GM19452 (cell line): ENCODE measurements at regions not wholly inside any gene's neighbourhood (a gene's known extent, or its start where the extent isn't known, plus 50 kb on each side); places are given as distances from the start of the nearest gene placed in this dataset.
"Not testable (repeated sequence)": the region's sequence is repeated elsewhere in the genome, so short reads cannot be mapped to it uniquely, and the experiment has no call there.

Experiments
- ATAC-seq: cut with Tn5 transposase; IDR thresholded peaks from one replicate; pipeline ENCODE4 v1.9.1; 2021; ENCODE audit not compliant: unreplicated experiment

DNA sequence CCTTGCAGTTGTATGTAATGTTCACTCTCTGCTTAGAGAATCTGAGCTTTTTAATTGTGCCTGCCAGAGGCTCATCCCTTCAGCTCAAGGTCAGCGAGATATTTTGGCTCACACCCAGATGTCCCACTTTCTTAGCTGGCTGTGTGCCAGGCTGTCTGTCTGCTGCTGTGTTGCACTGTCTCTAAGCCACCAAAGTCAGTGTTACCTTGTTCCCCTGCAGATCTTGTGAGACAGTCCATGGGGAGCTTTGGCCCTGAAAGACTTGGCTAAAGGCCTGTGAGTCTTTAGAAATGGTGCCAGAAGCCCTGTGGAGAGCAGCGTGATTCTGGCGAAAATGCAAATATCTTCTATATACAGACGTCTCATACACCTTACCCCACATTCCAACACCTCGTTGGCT is 293.7 kb downstream of the TTC6 start:
- no peak for ATAC-seq

DNA sequence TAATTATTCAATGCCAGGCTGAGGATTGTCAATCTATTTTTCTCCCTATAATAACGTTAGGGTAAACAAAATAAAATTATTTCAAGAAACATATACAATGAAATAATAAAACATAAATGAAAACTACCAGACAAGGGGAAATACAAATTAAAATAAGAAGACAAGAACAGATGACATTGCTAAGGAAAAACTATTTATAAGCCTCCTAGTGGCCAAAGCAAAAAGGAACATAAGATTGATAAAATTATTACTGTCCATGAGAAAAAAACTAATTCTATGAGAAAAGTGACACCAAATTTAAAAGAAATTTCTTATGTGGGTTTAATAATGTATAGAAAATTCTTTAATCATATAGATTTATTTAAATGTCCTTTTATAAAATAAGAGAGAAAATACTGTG is 294.7 kb downstream of the TTC6 start:
- ATAC-seq, result no peak

DNA sequence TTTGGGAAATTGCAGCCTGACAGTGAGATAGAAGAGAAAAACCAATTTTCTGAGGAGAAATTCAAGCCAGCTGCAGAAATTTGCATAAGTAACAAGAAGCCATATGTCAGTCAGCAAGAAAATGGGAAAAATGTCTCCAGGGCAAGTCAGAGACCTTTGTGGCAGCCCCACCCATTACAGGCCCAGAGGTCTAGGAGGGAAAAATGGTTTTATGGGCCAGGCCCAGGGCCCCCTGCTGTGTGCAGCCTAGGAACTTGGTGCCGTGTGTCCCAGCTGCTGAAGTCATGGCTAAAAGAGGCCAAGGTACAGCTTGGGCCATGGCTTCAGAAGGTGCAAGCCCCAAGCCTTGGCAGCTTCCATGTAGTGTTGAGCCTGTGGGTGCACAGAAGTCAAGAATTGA is 296.1 kb downstream of the TTC6 start:
- ATAC-seq, result not testable (repeated sequence)

DNA sequence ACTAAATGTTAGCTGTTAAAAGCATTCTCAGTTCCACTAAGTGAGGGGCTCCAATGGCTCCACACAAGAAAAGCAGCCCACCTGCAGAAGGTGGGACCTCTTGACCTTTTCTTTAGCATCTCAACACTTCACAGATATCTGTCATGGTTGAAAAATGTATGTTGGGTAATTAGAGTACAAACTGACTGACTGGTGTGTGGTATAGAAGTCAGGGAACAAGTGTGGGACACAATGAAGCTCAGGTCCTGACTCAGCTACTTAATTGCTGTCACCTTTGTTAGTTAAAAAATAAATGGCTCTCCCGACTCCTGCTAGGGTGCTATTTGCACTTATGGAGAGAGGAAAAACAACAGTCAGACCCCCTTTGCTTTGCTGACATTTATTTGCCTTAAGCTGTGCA is 299.0 kb downstream of the TTC6 start:
- no peak for ATAC-seq

DNA sequence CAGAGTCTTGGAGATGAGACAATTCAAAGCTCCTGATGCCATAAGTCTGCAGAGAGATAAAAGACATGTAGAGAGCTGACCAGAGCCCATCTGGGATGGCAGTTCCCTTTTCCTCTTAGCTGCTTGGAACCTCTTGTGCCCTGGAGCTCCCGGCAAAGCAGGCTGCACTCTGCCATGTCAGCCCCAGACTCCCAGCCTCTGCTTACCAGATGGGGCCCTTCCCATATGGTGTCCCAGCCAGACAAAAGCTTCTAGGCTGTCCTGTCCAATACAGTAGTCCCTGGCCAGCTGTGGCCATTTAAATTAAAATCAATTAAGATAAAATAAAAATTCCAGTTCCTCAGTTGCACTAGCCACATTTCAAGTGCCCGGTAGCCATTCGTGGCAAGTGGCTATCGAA is 303.9 kb downstream of the TTC6 start:
- no peak for ATAC-seq

DNA sequence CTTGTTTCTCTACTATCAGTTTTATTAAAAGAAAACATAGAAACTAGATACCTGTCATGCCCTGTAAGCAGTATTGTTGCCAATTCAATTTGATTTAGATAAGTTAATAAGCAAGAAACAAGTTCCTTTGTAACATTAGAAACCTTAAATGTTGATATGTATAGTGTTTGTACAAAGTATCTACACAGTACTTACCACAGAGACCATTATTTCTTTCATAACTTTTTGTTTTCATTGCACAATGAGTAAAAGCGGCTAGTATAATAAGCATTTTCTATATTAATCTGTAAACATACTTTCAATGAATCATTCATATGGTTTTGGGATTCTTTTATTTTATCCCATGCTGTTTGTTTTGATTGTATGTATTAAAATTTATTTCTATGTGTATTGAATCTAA is 305.1 kb downstream of the TTC6 start:
- no peak for ATAC-seq

DNA sequence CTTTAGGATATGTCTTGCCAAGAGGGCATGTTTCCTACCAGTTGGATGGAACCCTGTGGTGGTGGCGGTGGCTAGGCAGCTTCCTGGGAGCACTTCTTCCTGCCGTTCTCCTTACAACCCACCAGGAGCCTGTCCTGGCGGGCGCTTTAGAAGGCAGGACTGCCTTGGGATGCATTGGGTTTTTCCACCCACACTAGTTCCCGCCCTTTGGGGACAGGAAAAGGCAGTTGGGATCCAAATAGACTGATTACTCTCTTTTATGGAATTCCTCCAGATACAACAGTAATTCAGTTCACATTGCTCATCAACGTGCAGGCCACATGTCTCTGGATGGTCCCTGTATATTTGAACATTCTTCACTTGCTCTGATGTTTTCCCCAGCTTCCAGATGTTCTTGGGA is 305.7 kb upstream of the SSTR1 start:
- no peak for ATAC-seq

DNA sequence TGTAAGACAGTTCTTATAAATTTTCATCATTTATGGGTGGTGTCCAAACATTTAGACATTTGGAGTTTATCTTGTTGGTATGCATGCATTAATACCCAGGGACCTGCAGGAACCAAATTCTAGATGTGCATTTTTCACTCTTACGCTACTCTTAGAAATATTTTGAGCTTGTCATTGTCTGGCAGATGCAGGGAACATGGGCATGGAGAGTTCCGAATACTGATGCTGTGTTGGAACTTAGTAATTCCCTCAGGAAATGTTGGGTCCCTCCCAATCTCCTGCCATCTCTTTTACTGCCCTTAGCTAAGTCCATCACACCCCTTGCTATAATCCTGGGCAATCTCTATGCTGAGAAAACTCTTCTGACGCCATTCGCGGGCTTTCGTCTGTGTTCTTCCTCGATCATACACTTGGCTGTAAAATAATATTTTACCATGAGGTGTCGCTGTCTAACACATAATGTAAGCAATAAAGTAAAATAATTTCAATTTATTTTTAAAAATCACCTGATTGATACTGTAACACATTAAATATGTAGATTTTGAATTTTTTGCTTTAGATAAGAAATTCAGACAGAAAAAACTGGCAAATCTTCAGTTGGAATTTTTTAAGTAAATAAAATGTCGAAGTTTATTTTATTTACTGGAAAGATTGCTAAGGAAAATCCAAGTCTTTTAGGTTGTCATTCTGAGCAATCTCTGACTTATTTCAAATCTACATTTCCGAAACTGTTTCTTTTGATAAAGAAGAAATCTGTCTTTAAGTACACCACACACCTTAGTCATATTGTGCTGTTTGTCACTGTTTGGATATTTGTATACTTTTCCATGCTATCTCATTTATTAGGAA is 304.1 kb upstream of the SSTR1 start:
- ATAC-seq, result no peak

DNA sequence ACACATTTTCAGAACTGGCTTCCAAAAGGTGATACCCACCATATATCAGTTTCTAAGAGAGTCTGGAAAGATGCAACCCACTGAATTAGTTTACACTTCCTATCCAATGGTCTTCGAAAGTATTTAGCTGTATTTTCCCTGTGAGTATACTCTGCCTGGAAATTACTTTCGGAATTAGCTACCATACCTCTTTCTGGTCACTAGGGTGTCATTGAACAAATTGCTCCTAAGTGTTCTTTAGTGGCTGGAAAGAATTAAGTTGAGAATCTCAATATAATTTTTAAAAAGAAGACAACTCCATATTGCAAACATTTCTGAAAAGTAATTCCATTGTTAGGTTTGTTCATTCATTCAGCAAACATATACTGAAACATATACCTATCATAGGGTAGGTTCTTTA is 283.1 kb upstream of the SSTR1 start:
- no peak for ATAC-seq

DNA sequence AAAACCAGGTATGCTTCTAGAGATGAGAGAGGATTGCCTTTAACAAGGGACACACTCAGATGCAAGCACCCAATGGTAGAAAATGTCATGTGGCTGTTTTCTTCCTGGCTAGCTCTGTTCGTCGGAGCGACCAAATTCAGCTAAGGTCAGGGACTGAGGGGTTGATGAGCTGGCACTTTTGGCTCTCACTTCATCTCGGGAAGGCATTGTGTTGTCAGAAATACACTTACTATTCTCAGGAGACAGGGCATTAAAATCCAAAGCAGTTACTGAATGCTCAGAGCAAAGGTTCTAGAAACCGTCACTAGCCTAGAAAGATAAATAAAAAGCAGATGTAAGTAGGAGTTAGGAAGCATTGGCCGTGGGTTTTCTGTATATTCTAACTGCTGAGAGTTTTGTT is 275.7 kb upstream of the SSTR1 start:
- no peak for ATAC-seq

DNA sequence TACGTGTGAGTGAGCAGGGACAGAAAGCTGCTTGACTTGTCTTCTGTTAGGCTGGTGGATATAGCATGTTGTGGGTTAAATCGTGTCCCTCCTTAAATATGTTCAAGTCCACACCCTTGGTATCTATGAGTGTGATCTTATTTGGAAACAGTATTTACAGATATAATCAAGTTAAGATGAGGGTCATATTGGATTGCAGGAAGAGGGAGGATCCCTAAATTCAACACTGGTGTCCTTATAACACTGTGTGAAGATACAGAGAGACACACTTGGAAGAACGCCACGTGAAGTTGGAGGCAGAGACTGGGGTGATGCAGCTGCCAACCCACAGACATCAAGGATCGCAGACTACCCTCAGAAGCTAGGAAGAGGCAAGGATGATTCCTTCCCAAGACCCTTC is 275.2 kb upstream of the SSTR1 start:
- no peak for ATAC-seq

DNA sequence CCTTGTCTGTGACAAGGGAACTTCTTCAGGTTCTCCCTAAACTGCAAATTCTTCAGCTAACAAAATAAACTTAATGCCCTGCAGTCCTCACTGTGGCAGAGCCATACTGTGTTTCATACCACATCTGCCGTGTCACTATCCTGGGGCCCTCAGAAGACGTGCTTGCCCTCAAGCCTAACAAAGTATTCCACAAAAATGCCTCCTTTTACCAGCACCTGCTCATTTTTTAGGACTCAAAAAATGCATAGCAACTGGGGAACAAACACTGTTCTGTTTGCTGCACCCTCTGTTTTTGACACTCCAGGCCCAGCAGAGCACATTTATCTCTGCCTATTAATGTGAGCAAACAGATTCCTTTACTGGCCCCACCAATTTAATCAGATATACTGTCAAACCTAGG is 270.7 kb upstream of the SSTR1 start:
- no peak for ATAC-seq

DNA sequence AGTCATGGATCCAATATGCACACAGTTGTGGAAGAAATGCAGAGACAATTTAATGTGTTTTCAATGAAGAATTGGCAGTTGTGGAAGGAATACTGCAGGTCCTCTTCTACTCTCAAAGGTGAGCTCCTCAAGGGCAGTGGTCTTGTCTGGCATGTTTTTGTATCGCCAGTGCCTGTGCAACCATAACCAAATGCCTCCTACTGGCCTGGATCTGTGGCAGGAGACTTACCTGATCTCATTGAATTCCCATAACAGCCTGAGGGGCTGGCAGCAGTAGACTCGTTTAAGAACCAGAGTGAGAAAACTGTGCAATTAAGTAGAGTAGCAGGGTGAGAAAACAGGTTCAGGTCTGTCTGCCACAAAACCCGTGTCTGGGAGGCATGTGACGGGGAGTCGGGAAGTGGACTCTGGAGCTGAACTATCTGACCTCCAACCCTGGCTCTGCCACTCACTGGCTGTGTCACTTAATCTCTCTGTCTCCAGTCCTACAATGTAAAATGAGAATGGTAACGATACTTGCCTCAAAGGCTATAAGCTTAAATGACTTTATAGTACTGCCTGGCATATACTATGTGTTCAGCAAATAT is 268.2 kb upstream of the SSTR1 start:
- no peak for ATAC-seq

DNA sequence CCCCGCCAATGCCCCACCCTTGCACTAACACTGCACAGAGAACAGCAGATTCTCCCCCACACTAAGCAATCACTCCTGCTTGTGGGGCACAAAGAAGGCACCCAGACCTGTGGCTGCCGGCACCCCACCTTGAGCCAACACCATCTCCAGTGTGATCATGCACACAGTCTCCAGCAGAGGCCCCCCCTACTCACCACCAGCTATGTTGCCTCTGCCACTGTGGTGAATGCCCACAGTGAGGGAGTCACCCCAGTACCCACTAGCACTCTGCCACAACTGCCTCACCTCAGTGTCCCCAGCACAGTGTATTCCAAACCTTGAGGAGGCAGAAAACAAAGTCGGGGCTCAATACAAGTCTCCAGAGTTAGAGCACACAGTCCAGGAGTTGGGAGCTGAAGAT is 261.7 kb upstream of the SSTR1 start:
- ATAC-seq, result no peak

DNA sequence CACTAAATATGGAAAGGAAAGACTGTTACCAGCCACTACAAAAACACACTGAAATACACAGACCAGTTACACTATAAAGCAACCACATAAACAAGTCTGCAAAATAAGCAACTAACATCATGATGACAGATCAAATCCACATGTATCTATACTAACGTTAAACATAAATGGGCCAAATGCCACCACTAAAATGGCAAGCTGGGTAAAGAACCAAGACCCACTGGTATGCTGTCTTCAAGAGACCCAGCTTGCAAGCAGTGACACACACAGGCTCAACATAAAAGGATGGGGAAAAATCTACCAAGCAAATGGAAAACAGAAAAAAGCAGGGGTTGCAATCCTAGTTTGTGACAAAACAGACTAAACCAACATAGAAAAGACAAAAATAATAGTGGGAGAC is 260.9 kb upstream of the SSTR1 start:
- no peak for ATAC-seq

DNA sequence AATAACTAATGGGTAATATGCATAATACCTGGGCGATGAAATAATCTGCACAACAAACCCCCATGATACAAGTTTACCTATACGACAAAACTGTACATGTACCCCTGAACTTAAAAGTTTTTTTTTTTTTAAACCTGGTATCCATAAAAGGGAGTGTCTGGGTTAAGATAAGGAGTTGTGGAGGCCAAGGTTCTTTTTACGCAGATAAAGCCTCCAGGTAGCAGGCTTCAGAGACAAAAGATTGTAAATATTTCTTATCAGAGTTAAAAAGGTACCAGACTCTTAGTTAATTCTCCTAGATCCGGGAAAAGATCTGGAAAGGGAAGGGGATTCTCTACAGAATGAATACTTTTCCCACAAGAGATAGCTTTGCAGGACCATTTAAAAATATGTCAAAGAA is 259.4 kb upstream of the SSTR1 start:
- no peak for ATAC-seq

DNA sequence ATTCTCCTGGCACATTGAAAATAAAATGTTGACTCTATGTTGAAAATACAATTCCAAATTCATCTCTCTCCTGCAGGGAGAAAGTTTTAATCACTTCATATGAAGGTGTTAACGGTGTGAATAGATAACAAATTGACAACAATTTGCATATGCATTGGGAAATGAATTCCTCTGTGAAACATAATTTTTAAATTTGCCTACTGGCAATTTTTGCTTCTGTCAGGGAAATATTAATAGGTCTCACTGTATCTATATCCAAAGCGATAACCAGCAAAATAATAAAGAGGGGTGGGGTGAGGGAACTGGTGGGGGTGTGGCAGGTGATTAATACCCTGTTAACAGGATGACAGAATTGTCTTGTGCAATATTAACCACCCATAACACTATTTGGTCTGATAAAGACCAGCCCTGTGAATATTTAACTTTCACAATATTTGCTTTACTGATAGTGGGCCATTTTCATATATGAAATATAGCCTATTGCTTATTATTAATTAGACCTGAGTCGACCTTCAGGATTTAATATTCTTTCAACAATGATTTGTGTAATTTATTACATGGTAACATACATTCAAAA is 239.0 kb upstream of the SSTR1 start:
- no peak for ATAC-seq

DNA sequence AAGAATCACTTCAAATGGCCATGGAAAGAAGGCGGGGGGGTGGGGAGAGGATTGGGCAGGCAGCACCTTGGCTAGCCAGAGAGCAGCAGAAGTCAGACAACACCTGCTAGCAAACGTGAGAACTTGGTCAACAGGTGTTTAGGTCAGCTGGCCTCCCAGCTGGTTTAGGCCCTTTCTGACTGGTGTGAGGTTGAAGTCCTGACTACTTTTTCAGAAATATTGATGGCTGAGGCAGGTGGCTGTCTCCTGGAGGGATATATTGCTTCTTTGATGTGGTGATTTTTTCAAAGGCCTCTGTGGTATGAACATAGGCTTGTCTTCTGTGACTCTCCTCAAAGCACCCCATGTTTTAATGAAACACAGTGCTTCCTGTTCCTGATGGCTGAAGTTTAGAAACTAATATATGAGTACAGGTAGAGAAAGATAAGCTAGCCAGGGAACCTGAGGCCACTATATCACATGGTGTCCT is 238.2 kb upstream of the SSTR1 start:
- ATAC-seq, result no peak

DNA sequence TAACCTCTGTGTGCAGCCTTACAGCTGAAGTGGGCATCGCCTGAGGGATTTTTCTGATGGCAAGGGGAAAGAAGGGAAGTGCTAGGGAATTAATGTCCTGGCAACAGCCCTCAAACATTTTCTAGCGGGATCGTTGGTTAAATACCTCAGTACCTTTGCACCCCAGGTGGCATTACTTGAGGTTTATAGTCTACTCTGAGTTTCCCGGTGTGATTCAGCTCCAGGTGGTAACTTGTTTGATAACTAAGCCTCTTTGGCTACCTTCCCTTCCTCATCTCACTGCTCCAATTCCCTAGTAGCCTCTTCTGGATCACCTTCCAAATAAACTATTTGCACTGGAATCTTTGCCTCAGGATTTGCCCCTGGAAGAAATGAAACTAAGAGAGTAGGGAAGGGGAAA is 237.0 kb upstream of the SSTR1 start:
- no peak for ATAC-seq

DNA sequence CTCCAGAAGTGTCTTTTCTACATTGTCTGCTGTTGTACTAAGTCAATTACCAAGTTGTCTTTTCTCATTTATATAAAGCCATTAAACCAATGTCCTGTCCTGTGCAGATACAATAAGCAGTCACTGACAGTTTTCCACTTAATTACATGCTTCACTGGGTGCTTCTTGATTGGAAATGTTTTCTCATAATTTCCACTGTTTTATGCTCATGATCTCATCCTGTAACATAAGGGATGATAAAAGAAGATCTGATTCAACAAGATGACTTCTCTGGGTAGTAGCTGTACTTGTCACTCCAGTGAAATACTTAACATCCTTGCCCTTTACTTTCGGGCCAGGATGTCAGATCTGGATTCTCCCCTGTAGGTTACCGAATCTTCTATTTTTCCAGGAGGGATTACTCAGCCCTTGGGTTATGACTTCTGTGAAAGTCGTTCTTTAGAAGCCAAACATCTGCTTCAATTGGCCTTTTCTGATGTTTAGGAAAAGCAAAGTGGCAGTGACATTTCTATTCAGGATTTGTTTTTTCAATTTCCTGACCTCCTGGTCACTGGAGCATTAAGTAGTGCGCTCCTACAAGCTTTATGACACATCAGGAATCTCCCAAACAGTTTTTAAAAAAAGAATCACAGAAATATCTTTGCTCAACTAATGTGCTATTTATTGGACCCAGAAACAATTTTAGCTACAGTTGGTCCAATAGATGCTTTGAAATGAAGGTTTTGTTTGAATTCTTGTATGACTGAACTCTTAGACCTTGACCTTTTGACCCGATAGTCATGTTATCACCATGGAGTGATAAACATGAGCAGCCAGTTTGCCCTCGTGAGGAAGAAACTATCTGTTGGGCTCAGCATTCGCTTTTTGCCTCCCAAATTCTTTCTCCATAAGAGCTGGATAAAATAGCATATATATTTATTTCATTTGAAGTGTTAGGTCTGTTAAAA is 234.5 kb upstream of the SSTR1 start:
- ATAC-seq, result no peak

DNA sequence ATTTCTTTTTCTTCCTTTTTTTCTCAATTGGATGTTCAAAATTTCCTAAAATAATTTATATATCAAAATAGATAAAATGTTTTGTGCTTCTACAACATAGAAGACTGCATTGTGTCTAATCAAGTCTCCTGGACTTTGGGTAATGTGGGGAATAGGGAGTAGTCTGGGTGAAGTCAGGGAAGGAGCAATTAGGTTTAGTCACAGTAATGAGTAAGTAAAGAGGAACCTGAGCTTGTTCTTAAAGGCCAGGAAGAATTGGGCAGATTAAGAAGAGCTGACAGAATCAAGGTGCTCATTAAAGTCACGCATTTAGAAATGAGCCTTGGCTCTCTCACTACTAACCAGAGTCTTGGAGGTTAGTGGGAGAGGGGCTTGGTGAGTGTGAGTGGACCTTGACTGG is 233.3 kb upstream of the SSTR1 start:
- no peak for ATAC-seq
